ENCODE measurements at regions not wholly inside any gene's neighbourhood (a gene's known extent, or its start where the extent isn't known, plus 50 kb on each side); places are given as distances from the start of the nearest gene placed in this dataset.

DNA sequence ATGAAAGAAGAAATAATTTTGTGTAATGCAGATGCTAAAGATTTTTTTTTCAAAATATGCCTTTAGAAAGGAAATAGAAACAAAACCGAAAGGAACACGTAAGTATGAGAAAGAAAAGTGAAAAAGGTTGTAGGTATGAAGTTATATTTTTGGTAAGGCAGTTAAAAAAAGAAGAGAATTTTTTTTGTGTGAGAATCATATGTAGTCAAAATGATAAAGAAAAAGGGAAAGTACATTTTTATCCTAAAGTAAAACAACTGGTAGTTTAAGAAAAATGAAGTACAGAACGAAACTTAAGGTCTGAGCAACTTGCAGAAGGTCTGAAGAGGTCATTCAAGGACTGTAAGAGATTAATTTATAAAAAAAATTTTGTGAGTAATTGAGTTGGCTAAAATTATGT is 164.0 kb upstream of the TRAM1L1 start:
- TF ChIP-seq EZH2phosphoT487 (IDR thresholded peaks at IDR 0.05; ENCODE audit: borderline replicate concordance, low read depth, low read length) = no peak
- TF ChIP-seq, protein P1, sequence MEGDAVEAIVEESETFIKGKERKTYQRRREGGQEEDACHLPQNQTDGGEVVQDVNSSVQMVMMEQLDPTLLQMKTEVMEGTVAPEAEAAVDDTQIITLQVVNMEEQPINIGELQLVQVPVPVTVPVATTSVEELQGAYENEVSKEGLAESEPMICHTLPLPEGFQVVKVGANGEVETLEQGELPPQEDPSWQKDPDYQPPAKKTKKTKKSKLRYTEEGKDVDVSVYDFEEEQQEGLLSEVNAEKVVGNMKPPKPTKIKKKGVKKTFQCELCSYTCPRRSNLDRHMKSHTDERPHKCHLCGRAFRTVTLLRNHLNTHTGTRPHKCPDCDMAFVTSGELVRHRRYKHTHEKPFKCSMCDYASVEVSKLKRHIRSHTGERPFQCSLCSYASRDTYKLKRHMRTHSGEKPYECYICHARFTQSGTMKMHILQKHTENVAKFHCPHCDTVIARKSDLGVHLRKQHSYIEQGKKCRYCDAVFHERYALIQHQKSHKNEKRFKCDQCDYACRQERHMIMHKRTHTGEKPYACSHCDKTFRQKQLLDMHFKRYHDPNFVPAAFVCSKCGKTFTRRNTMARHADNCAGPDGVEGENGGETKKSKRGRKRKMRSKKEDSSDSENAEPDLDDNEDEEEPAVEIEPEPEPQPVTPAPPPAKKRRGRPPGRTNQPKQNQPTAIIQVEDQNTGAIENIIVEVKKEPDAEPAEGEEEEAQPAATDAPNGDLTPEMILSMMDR (conservative IDR thresholded peaks at IDR 0.05; ENCODE audit: low read length) = no peak
- intact Hi-C loops (cut with micrococcal nuclease; ENCODE audit: unreplicated experiment) = no loop called here
- H3K27ac ChIP-seq (ENCODE audit: low read depth, low read length, poor library complexity, severe bottlenecking) = no peak overlapping the region

DNA sequence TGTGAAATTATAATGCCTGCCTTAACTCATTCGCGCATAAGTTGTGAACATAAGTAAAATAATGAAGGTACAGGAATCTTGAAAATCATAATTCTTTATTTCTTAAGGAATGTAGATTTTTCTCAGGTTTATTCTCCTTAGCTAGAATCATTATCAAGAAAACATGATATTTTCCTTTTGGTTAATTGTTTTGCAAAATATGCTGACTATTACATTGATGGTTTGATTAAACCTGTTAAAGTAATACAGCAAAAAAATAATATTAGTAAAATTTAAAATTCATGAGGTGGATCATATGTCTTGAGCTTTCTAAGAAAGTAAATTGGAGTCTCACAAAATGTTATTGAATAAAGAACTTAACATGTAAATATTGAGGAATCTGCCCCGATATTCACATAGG is 178.7 kb upstream of the TRAM1L1 start:
- ChIA-PET CTCF (ENCODE audit: unreplicated experiment) (no interaction called here), POLR2A (interaction anchor here (0.6 kb wide), 1 partner anchor 70 kb away, joined by 3 read pairs; no protein-coding TSS in a partner anchor)
- intact Hi-C loops (cut with micrococcal nuclease; ENCODE audit: unreplicated experiment) = no loop called here
- Histone ChIP-seq H3K27ac (ENCODE audit: low read depth, low read length, poor library complexity, severe bottlenecking) (no peak overlapping the region), H3K4me1 (ENCODE audit: insufficient read depth, low read length, poor library complexity, severe bottlenecking) (no peaks in the 10 kb centered on the region), H3K4me2 (ENCODE audit: low read length) (no peak overlapping the region), H3K36me3 (ENCODE audit: insufficient read depth, low read length) (no peaks in the 10 kb centered on the region), H3K4me3 (ENCODE audit: low read depth, low read length, poor library complexity, severe bottlenecking) (no peak overlapping the region), H4K20me1 (ENCODE audit: insufficient read depth, low read length) (no peaks in the 10 kb centered on the region), H3K9me2 (ENCODE audit: insufficient read depth, low read length) (no peaks in the 10 kb centered on the region), H2AFZ (ENCODE audit: low read length) (no peak overlapping the region), H3K79me2 (ENCODE audit: insufficient read depth, low read depth, low read length) (no peaks in the 10 kb centered on the region), H3K9me3 (ENCODE audit: low read length) (no peaks in the 10 kb centered on the region)
- DNase-seq (ENCODE audit: low spot score) = no peak
- no TSS peak for BruUV-seq (replicated peaks)
- no peak for TF ChIP-seq EZH2phosphoT487 (IDR thresholded peaks at IDR 0.05; ENCODE audit: borderline replicate concordance, low read depth, low read length)
- TF ChIP-seq, protein P1 (conservative IDR thresholded peaks at IDR 0.05; ENCODE audit: low read length) = no peak

More for the DNA sequence above, 164.0 kb upstream of the TRAM1L1 start:
- Histone ChIP-seq H2AFZ (ENCODE audit: low read length) (no peak overlapping the region), H3K4me1 (ENCODE audit: insufficient read depth, low read length, poor library complexity, severe bottlenecking) (no peaks in the 10 kb centered on the region), H3K9me2 (ENCODE audit: insufficient read depth, low read length) (no peaks in the 10 kb centered on the region), H3K4me3 (ENCODE audit: low read depth, low read length, poor library complexity, severe bottlenecking) (no peak overlapping the region), H3K36me3 (ENCODE audit: insufficient read depth, low read length) (no peaks in the 10 kb centered on the region), H3K4me2 (ENCODE audit: low read length) (no peak overlapping the region), H4K20me1 (ENCODE audit: insufficient read depth, low read length) (no peaks in the 10 kb centered on the region), H3K9me3 (ENCODE audit: low read length) (no peaks in the 10 kb centered on the region), H3K79me2 (ENCODE audit: insufficient read depth, low read depth, low read length) (no peaks in the 10 kb centered on the region)
- no peak for DNase-seq (ENCODE audit: low spot score)
- ChIA-PET POLR2A (interaction anchor here (0.7 kb wide), 1 partner anchor 52 kb away, joined by 5 read pairs; no protein-coding TSS in a partner anchor), CTCF (ENCODE audit: unreplicated experiment) (no interaction called here)
- no TSS peak for BruUV-seq (replicated peaks)

DNA sequence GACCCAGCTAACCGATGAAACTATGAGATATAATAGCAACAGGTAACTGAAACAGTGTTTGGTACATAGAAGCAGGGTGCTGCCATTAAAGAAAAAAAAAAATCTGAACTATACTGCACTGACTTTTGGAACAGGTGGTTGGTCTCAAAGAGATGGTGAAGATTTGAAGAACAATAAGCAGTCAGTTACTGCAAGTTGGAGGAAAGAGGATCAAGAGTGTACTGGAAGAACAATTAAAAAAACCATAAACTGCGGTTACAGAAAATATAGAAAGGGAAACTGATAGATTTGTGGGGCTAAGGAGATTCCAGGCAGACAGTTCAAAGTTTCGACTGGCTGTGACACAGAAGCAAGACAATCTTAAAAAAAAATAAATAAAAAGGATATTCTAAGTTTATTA is 181.9 kb upstream of the TRAM1L1 start:
- TF ChIP-seq, protein P1 (conservative IDR thresholded peaks at IDR 0.05; ENCODE audit: low read length) = no peak
- TF ChIP-seq EZH2phosphoT487 (IDR thresholded peaks at IDR 0.05; ENCODE audit: borderline replicate concordance, low read depth, low read length) = no peak
- Histone ChIP-seq H3K4me2 (ENCODE audit: low read length) (no peak overlapping the region), H3K4me1 (ENCODE audit: insufficient read depth, low read length, poor library complexity, severe bottlenecking) (no peaks in the 10 kb centered on the region), H3K36me3 (ENCODE audit: insufficient read depth, low read length) (no peaks in the 10 kb centered on the region), H3K4me3 (ENCODE audit: low read depth, low read length, poor library complexity, severe bottlenecking) (no peak overlapping the region), H3K9me2 (ENCODE audit: insufficient read depth, low read length) (no peaks in the 10 kb centered on the region), H2AFZ (ENCODE audit: low read length) (no peak overlapping the region), H4K20me1 (ENCODE audit: insufficient read depth, low read length) (no peaks in the 10 kb centered on the region), H3K79me2 (ENCODE audit: insufficient read depth, low read depth, low read length) (no peaks in the 10 kb centered on the region), H3K9me3 (ENCODE audit: low read length) (no peaks in the 10 kb centered on the region), H3K27ac (ENCODE audit: low read depth, low read length, poor library complexity, severe bottlenecking) (no peak overlapping the region)
- ChIA-PET POLR2A (interaction anchor here (0.5 to 1.5 kb wide), 3 partner anchors 9 to 47 kb away, joined by 3 to 7 read pairs (median 3); no protein-coding TSS in a partner anchor), CTCF (ENCODE audit: unreplicated experiment) (no interaction called here)
- no peak for DNase-seq (ENCODE audit: low spot score)
- intact Hi-C loops (cut with micrococcal nuclease; ENCODE audit: unreplicated experiment) = no loop called here
- no TSS peak for BruUV-seq (replicated peaks)
